Calu3 (cell line): ENCODE measurements at regions not wholly inside any gene's neighbourhood (a gene's known extent, or its start where the extent isn't known, plus 50 kb on each side); places are given as distances from the start of the nearest gene placed in this dataset.

Source experiments
- BruUV-seq: library from RNA; stranded (reverse); fragments of 400-500 nt; replicated peaks from 2 replicates; lab custom pipeline; 2021; lab: Mats Ljungman, UMichigan
- CTCF ChIA-PET: fragments of 300-600 bp; sonication (Branson Sonifier 250); formaldehyde crosslinking; loops from one replicate; lab custom pipeline; 2022; ENCODE audit warnings: antibody characterized with exemption; lab: Charles Lee
- DNase-seq: peaks from one replicate; pipeline ENCODE4 v3.0.0; 2022
- H3K27ac Mint-ChIP-seq: one replicate; pipeline ENCODE4 v1.8.0; 2022; ENCODE audit warnings: mixed read lengths; ENCODE audit not compliant: unreplicated experiment
- H3K27me3 Mint-ChIP-seq: one replicate; pipeline ENCODE4 v1.8.0; 2022; ENCODE audit warnings: mixed read lengths; ENCODE audit not compliant: unreplicated experiment
- H3K36me3 Mint-ChIP-seq: one replicate; pipeline ENCODE4 v1.8.0; 2022; ENCODE audit warnings: mild to moderate bottlenecking, moderate library complexity, mixed read lengths; ENCODE audit not compliant: insufficient read depth, unreplicated experiment
- H3K4me1 Mint-ChIP-seq: one replicate; pipeline ENCODE4 v1.8.0; 2022; ENCODE audit warnings: mild to moderate bottlenecking, low read depth, mixed read lengths; ENCODE audit not compliant: unreplicated experiment
- H3K4me3 Mint-ChIP-seq: one replicate; pipeline ENCODE4 v1.8.0; 2022; ENCODE audit warnings: mild to moderate bottlenecking, low read depth, moderate library complexity, mixed read lengths; ENCODE audit not compliant: unreplicated experiment
- H3K9me3 Mint-ChIP-seq: one replicate; pipeline ENCODE4 v1.8.0; 2022; ENCODE audit warnings: low read depth, mixed read lengths; ENCODE audit not compliant: unreplicated experiment
- intact Hi-C: fragments of 100-400 bp; cut with micrococcal nuclease; formaldehyde crosslinking; loops from one replicate; pipeline ENCODE4 v1.10.0; 2022; ENCODE audit not compliant: unreplicated experiment
- TF ChIP-seq, protein P1 (sequence below): fragments of 200-600 bp; IDR thresholded peaks from one replicate; pipeline ENCODE4 v1.8.0; 2022; ENCODE audit warnings: antibody characterized with exemption; ENCODE audit not compliant: unreplicated experiment

DNA sequence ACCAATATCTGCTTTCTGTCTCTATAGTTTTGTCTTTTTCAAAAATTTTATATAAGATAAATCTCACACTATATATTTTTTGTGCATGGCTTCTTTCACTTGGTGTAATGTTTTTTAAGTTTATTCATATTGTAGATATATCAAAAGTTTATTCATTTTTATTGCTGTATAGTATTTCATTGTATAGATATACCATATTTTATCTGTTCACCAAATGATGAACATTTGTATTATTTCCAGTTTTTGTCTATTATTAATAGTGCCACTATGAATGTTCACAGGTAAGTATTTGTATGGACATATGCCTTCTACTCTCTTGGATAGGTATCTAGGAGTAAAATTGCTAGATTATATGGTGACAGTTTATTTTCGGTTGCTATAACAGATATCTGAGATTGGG lies 289.5 kb upstream of the CITED2 start:
- no peak overlapping the region for H3K4me3 Mint-ChIP-seq
- intact Hi-C loops = no loop called here
- no TSS peak for BruUV-seq
- H3K27me3 Mint-ChIP-seq = no peaks in the 10 kb centered on the region
- H3K27ac Mint-ChIP-seq = no peak overlapping the region
- CTCF ChIA-PET = no interaction called here
- TF ChIP-seq, protein P1, sequence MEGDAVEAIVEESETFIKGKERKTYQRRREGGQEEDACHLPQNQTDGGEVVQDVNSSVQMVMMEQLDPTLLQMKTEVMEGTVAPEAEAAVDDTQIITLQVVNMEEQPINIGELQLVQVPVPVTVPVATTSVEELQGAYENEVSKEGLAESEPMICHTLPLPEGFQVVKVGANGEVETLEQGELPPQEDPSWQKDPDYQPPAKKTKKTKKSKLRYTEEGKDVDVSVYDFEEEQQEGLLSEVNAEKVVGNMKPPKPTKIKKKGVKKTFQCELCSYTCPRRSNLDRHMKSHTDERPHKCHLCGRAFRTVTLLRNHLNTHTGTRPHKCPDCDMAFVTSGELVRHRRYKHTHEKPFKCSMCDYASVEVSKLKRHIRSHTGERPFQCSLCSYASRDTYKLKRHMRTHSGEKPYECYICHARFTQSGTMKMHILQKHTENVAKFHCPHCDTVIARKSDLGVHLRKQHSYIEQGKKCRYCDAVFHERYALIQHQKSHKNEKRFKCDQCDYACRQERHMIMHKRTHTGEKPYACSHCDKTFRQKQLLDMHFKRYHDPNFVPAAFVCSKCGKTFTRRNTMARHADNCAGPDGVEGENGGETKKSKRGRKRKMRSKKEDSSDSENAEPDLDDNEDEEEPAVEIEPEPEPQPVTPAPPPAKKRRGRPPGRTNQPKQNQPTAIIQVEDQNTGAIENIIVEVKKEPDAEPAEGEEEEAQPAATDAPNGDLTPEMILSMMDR = no peak
- H3K36me3 Mint-ChIP-seq = no peaks in the 10 kb centered on the region
- no peaks in the 10 kb centered on the region for H3K9me3 Mint-ChIP-seq
- no peak for DNase-seq
- no peaks in the 10 kb centered on the region for H3K4me1 Mint-ChIP-seq

DNA sequence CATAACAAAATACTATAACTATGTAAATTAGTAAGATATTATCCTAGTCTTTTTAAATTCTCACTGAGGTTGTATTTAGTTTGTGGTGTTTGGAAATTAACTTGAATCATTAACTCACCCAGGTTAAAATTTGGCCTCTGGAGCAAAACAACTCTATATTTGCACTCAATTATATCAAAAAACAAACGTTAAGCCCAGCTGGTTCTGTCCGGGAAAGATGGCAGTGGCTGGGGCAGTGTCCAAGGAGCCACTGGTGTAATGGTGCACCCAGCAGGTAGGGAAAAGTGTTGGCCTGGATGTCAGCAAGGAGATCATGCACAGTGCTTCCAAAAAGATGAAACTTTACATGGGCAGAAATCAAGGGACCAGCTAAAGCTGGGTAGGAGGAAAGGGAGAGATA lies 285.3 kb upstream of the CITED2 start:
- H3K36me3 Mint-ChIP-seq = no peaks in the 10 kb centered on the region
- H3K4me1 Mint-ChIP-seq = peaks cover 17% of the 10 kb centered on the region
- H3K9me3 Mint-ChIP-seq = no peaks in the 10 kb centered on the region
- DNase-seq = no peak
- no TSS peak for BruUV-seq
- TF ChIP-seq, protein P1 = no peak
- intact Hi-C loops = loop anchor here (5.0 kb wide), 1 partner anchor 287 kb away; the partner anchor contains the start of gene CITED2
- H3K27me3 Mint-ChIP-seq = no peaks in the 10 kb centered on the region
- CTCF ChIA-PET = no interaction called here
- H3K27ac Mint-ChIP-seq = no peak overlapping the region
- H3K4me3 Mint-ChIP-seq = no peak overlapping the region

DNA sequence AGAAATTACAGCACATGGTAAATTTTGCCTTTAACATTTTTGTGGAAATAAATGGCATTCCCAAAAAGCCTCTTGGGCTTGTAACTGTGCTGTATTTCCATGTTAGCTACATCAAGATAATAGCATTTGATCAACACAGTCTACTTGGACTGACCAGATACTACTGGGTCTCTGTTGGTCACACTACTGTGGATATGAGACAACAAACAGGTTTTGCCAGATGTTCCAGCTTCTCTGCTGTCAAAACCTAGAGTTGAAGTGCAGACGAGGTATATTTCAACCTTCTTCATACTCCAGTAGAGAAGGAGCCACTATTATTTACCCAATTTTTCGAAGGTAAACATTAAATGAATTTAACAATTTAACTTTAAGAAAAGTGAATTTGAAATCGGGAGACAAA lies 284.7 kb upstream of the CITED2 start:
- intact Hi-C loops = loop anchor here (5.0 kb wide), 1 partner anchor 287 kb away; the partner anchor contains the start of gene CITED2
- BruUV-seq = no TSS peak
- TF ChIP-seq, protein P1 = no peak
- H3K36me3 Mint-ChIP-seq = no peaks in the 10 kb centered on the region
- CTCF ChIA-PET = no interaction called here
- no peak overlapping the region for H3K4me3 Mint-ChIP-seq
- H3K9me3 Mint-ChIP-seq = no peaks in the 10 kb centered on the region
- no peak overlapping the region for H3K27ac Mint-ChIP-seq
- H3K27me3 Mint-ChIP-seq = no peaks in the 10 kb centered on the region
- H3K4me1 Mint-ChIP-seq = peaks cover 21% of the 10 kb centered on the region
- DNase-seq = no peak

DNA sequence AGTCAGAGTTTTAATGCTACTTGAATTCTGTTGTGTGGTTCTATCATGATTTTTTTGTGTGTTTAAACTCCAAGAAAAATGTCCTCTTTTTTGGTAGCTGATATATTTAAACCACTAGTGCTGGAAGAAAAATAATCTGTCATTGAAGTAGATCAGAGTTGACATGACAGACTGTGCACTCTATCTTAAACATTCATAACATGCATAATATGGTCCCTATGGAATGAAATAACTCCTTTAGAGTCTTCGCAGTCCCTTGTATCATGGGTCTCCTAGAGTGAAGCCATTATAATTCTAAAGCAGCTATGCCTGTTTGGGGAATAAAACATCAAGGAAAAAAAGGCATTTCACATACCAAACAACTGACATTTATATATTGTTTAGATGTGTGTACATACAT lies 282.7 kb upstream of the CITED2 start:
- no TSS peak for BruUV-seq
- Mint-ChIP-seq H3K9me3 (no peaks in the 10 kb centered on the region), H3K36me3 (no peaks in the 10 kb centered on the region), H3K4me3 (no peak overlapping the region), H3K27me3 (no peaks in the 10 kb centered on the region), H3K4me1 (peaks cover 21% of the 10 kb centered on the region), H3K27ac (no peak overlapping the region)
- TF ChIP-seq, protein P1 = no peak
- no peak for DNase-seq
- intact Hi-C loops = loop anchor here (5.0 kb wide), 1 partner anchor 285 kb away; the partner anchor contains the start of gene CITED2
- CTCF ChIA-PET = interaction anchor here (0.6 kb wide), 2 partner anchors 12 to 307 kb away, joined by 3 to 7 read pairs; no protein-coding TSS in a partner anchor
